ENCODE measurements at regions not wholly inside any gene's neighbourhood (a gene's known extent, or its start where the extent isn't known, plus 50 kb on each side); places are given as distances from the start of the nearest gene placed in this dataset.
"Not testable (repeated sequence)": the region's sequence is repeated elsewhere in the genome, so short reads cannot be mapped to it uniquely, and the experiment has no call there.

DNA sequence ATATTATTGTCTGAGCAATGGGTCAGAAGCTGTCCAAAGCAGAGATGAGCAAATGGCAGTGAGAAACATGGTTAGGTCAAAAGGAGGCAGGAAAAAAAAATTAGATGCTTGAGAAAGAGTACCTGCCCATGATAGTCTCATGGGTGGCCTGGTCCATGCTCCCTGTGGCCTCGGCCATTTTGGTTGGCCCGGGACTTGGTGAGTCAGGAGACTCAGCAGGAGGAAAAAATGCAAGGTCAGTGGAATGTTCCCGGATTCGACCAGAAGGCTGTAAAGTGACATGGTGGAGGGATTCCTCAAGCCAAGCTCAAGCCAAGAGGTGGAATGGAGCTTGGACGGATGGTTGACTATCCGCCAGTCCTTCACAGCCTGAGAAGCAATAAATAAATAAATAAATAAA is 236.7 kb downstream of the ASMT start:
- intact Hi-C loops (cut with DNase I), result no loop called here
- DNase-seq (no peak), ATAC-seq (no peak)
- peaks cover 0 to 29% (median 0%) of the 10 kb centered on the region in 11 donors for H3K9me3 ChIP-seq
- WGBS, 2 donors, result 85 to 87% methylated on average over 6 of the region's 6 CpGs
- no peaks in the 10 kb centered on the region for H3K36me3 ChIP-seq
- TF ChIP-seq, protein P1, sequence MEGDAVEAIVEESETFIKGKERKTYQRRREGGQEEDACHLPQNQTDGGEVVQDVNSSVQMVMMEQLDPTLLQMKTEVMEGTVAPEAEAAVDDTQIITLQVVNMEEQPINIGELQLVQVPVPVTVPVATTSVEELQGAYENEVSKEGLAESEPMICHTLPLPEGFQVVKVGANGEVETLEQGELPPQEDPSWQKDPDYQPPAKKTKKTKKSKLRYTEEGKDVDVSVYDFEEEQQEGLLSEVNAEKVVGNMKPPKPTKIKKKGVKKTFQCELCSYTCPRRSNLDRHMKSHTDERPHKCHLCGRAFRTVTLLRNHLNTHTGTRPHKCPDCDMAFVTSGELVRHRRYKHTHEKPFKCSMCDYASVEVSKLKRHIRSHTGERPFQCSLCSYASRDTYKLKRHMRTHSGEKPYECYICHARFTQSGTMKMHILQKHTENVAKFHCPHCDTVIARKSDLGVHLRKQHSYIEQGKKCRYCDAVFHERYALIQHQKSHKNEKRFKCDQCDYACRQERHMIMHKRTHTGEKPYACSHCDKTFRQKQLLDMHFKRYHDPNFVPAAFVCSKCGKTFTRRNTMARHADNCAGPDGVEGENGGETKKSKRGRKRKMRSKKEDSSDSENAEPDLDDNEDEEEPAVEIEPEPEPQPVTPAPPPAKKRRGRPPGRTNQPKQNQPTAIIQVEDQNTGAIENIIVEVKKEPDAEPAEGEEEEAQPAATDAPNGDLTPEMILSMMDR (IDR thresholded peaks at IDR 0.05), result no peak
- no peak overlapping the region for H3K4me3 ChIP-seq
- H3K27ac ChIP-seq, result peak overlapping the region in 1 of 10 donors; percentile 16
- no peaks in the 10 kb centered on the region for H3K27me3 ChIP-seq
- no peaks in the 10 kb centered on the region for H3K4me1 ChIP-seq

DNA sequence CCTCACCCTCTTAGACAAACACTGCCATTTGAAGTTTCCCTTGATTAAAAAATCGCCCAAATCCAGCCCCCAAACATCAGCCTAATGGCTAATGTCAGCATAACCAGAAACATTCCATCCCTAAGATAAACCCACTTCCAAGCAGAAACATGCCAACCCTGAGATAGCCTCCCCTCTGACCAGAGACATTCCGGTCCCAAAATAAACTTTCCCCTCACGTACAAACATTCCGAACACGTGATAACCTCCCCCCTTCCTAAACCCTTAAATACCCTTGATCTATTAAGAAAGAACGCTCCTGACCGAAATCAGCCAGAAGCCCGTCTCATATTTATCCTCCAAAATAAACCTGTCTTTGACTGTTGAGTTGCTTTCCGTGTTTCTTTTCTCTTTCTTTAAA is 237.2 kb downstream of the ASMT start:
- no peaks in the 10 kb centered on the region for H3K27me3 ChIP-seq
- intact Hi-C loops (cut with DNase I), result no loop called here

DNA sequence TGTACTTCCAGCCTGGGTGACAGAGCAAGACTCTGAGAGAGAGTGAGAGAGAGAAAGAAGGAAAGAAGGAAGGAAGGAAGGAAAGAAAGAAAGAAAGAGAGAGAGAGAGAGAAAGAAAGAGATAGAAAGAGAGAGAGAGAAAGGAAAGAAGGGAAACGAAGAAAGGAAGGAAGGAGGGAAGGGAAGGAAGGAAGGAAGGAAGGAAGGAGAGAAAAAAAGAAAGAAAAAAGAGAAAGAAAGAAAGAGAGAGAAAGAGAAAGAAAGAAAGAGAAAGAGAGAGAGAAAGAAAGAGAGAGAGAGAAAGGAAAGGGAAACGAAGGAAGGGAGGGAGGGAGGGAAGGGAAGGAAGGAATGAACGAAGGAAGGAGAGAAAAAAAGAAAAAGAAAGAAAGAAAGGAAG is 238.6 kb downstream of the ASMT start:
- Histone ChIP-seq H3K4me1 (no peaks in the 10 kb centered on the region), H3K4me3 (no peak overlapping the region), H3K9me3 (peaks cover 0 to 29% (median 0%) of the 10 kb centered on the region in 11 donors), H3K27me3 (no peaks in the 10 kb centered on the region), H3K27ac (no peak overlapping the region), H3K36me3 (no peaks in the 10 kb centered on the region)
- ATAC-seq (no peak), DNase-seq (no peak)
- TF ChIP-seq, protein P1 (IDR thresholded peaks at IDR 0.05), result no peak
- intact Hi-C loops (cut with DNase I), result no loop called here
- WGBS, 2 donors, result 58 to 70% methylated on average over 3 of the region's 3 CpGs

More for the DNA sequence above, 237.2 kb downstream of the ASMT start:
- Histone ChIP-seq H3K27ac (peak overlapping the region in 2 of 10 donors; percentile 46 to 48), H3K4me1 (no peaks in the 10 kb centered on the region), H3K9me3 (peaks cover 0 to 29% (median 0%) of the 10 kb centered on the region in 11 donors), H3K4me3 (no peak overlapping the region), H3K36me3 (no peaks in the 10 kb centered on the region)
- ATAC-seq (peak in 4 of 8 donors; percentile 48 to 86 (median 62)), DNase-seq (peak in 1 of 2 donors; percentile 7)
- 41 to 53% methylated on average over 9 of the region's 9 CpGs for WGBS, 2 donors
- TF ChIP-seq, protein P1 (IDR thresholded peaks at IDR 0.05), result no peak

DNA sequence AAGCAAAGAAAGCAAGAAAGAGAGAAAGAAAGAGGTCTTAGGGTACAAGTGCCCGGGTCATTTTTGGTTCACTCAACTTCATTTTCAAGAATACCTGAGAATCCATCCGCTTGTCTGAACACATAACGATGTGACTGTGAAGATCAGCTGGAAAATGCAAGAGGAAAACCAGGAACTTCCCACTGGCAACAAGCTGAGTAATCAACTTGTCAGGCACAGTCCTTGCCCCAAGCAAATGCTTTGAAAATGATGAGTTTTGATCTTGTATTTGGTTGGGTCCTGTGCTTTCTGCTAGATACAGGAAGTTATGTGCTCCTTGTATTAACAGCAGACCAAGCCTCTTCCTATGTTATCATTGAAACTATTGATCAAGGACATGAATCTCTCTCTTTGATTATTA is 239.1 kb downstream of the ASMT start:
- 90 to 93% methylated on average over 3 of the region's 3 CpGs for WGBS, 2 donors
- peaks cover 0 to 29% (median 0%) of the 10 kb centered on the region in 11 donors for H3K9me3 ChIP-seq
- ATAC-seq (no peak), DNase-seq (no peak)
- H3K27ac ChIP-seq, result no peak overlapping the region
- H3K27me3 ChIP-seq, result no peaks in the 10 kb centered on the region
- intact Hi-C loops (cut with DNase I), result no loop called here
- TF ChIP-seq, protein P1 (IDR thresholded peaks at IDR 0.05), result no peak
- no peaks in the 10 kb centered on the region for H3K36me3 ChIP-seq
- no peaks in the 10 kb centered on the region for H3K4me1 ChIP-seq
- H3K4me3 ChIP-seq, result no peak overlapping the region

DNA sequence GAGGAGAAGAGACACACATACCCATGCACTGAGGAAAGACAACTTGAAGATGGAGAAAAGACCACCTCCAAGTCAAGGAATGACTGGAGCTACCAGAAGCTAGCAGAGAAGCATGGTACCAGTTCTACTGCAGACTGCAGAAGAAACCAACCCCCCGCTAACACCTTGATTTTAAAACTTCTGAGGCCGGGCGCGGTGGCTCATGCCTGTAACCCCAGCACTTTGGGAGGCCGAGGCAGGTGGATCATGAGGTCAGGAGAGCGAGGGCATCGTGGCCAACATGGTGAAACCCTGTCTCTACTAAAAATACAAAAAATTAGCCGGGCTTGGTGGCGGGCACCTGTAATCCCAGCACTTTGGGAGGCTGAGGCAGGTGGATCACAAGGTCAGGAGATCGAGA is 240.0 kb downstream of the ASMT start:
- ATAC-seq; H3K36me3 ChIP-seq; H3K4me3 ChIP-seq; DNase-seq; intact Hi-C loops (cut with DNase I); H3K27ac ChIP-seq; H3K27me3 ChIP-seq; H3K4me1 ChIP-seq: not testable (repeated sequence)
- H3K9me3 ChIP-seq, result peaks cover 0 to 29% (median 0%) of the 10 kb centered on the region in 11 donors
- WGBS, 2 donors, result 93 to 94% methylated on average over 10 of the region's 10 CpGs

DNA sequence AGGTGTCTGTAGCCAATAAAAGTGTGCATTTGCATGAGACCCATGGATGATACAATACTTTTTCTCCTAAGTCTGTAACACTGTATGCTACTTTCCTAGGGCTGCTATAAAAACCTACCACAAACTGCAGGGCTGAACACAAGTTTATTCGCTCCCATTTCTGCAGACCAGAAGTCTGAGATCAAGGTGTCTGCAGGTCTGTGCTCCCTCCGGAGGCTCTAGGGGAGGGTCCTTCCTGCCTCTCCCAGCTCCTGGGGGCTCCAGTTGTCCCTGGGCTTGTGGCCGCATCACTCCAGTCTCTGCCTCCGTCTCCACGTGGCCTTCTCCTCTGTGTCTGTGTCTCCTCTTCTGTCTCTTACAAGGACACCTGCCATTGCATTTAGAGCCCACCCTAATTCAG is 244.4 kb downstream of the ASMT start:
- H3K9me3 ChIP-seq; H3K27me3 ChIP-seq; DNase-seq; H3K4me1 ChIP-seq; H3K4me3 ChIP-seq; H3K36me3 ChIP-seq; H3K27ac ChIP-seq; ATAC-seq; intact Hi-C loops (cut with DNase I): not testable (repeated sequence)
- 87 to 90% methylated on average over 5 of the region's 5 CpGs for WGBS, 2 donors
